Pons (tissue), 1 donor: ENCODE measurements at regions not wholly inside any gene's neighbourhood (a gene's known extent, or its start where the extent isn't known, plus 50 kb on each side); places are given as distances from the start of the nearest gene placed in this dataset.

Experiments used
- DNase-seq: peaks from one replicate; pipeline ENCODE4 v3.0.0-alpha.2; 2016; ENCODE audit warnings: low spot score

DNA sequence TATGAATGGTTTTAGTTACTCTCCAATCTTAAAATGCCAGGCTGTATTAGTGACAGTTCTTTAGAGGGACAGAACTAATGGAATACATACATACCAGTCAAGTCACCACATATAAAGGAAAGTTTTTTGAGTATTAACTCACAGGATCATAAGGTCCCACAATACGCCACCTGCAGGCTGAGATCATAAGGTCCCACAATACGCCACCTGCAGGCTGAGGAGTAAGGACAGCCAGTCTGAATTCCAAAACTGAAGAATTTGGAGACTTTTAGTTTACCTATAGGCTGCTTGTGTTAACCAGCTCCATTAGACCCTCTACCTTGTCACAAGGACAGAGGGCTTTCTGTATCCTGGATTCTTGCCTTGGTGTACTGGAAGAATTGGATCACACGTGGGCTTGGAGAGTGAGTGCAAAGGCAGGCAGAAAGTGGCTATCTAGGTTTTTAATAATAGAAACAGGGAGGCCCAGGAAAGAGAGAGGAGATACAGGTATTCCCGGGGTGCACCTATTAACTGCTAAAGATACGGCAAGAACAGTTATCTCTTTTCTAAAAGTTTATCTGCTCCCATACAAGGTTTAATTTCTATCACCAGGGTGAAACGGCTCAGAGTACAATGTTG, 234.9 kb upstream of the CYRIA start:
- DNase-seq: no peak

DNA sequence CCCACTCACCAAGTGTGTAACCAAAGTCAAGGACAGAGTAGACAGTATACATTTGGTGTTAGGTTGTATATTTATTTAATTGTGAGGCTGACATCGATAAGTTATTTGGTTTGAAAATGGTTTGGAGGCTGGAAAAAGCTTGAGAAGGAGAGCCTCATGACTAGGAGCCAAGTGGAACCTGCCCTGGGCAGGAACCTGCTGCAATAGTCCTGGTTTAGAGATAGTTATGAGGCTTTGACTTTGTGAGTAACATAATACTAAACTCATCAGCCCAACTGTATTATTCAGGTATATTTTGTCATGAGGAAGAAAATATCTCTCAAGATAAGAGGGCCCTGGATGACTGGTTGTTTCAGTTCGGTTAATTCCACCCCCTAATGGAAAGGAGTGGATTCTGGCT, 234.3 kb upstream of the CYRIA start:
- no peak for DNase-seq

DNA sequence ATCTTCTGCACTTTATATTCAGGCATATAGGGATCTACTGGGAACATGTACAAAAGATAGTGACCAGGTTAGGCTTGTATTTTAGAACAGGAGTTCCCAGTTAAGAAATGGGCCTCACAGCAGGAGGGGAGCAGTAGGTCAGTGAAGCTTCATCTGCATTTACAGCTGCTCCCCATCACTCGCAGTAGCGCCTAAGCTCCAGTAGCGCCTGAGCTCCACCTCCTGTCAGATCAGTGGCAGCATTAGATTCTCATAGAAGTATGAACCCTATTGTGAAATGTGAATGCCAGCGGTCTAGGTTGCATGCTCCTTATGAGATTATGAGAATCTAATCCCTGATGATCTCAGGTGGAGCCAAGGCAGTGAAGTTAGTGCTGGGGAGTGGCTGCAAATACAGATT, 224.4 kb upstream of the CYRIA start:
- DNase-seq: peak; percentile 34

DNA sequence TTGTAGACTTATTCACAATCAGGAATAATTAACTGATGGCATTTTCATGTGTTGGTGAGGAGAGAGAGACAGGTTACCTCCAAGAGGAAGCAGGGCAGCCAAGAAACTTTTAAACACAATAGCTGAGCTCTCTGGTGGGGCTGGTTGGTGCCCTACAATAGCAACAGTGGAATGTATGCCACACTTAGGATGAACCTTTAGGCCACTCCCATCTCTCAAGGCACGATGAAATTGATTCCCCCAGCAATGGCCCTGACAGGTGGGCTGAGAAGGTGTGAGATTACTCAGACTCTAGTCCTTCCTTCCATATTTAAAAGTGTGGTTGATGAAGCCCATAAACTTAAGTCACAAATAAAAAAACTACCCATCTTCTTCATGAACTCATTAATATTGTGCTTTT, 219.4 kb upstream of the CYRIA start:
- no peak for DNase-seq

DNA sequence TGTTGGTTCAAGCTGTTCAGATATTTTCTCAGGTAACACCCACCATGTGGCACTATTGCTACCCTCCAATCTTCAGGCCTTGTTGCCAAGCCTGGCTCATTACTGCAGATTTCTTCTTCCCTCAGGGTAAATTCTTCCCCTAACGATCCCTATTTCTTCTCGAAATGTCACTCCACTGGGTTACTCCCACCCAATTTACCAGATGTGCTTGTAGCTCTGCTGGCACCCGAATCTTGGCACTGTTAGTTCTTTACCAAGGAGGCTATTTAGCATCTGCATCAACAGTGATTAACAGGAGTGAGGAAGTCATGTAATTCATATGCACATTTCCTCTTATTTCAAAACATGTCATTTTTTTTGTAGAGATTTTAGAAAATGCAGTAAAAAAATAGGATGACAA, 217.1 kb upstream of the CYRIA start:
- peak; percentile 19 for DNase-seq

DNA sequence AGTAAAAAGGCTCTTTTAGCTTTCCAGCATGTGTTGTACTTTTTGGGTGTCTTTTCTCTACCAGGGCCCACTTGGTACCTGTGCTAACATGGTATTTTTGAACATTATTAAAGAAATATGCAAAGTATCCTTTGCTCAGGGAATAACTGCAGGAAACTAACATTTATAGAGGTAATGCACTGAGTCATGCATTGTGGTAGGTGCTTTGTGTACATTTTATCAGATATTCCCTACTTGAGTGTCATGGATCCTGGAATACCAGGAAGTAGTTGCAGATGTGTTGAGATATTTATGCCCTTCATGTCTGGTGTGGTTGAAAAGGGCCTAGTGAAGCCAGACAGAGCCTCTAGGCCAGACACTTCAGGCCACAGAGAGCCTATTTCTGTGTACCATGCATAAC, 215.5 kb upstream of the CYRIA start:
- no peak for DNase-seq

DNA sequence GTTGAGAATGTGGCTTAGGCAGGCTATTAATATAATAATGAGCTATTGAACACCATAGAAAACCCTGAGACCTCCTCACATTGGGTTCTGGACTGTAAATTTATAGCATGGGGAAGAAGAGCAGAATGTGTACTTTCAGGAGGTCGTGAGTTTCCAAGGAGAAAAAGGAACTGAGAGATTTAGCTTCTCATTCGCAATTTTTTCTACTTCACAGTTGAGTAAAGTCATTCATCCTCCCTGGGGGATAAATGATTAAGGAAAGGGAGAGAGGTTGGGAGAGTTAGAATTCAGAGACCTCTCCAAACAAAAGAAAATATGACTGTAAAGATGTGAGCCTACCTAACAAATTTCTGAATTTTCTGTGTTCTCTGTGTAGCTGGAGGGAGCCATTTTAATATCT, 205.8 kb upstream of the CYRIA start:
- DNase-seq: no peak

DNA sequence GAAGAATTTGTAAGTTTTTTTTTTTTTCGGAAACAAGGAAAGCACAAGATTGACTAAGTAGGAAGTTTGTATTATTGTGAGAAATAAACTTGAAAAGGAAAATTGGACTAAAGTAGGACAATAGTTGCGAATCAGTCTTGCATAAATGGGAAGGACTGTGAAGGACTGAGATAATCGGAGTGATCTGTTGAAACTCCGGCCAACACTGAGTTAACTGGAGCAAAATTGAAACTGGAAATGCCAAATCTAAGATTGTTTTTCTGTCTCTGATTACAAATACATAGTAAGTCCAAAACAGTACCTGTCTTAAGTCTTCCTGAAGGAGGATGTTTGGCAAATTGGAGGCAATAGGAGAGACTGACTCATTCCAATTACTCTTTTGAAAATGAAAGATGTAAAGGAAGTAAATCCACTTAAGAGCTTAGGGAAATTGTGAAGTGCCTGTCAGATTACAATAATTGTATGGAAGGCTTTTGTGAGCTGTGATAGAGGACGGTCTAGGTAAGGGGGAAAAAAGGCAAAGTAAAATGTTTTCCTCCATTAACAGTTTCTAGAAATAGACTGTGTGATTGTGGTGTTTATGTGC, 204.9 kb upstream of the CYRIA start:
- no peak for DNase-seq

DNA sequence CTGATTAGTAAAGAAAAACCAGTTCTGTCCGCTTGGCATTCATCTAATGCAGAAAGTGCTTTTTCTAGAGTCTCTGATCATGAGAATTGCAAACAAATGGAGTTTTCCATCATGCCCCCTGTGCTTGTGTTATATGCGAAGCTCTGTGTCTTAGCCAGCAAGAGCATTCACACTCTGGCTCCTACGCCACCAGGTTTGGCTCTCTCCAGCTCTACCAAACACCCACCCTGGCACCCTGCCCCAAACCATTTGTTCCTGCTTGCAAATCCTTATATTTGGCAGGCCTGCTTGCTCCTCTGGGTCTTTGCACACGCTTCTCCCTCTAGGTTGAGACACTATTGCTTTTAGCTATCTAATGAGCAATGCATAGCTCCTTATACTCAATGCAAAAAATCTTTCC, 204.1 kb upstream of the CYRIA start:
- no peak for DNase-seq

DNA sequence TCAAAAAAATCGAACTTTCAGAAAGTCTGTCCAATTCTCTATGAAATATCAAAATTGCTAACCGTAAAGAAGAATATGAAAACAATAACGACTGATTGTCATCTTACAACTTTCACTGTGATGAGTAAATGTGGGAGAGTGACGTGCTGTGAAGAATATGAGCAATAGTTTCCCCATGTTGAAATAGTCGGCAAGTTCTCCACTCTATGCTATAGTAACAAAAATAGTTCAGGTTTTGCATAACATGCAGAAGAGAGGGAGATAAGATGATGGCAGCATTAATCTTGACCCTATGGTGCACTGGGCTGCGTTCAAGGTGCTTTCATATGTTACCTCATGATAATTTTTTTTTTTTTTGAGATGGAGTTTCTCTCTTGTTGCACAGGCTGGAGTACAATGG, 196.8 kb upstream of the CYRIA start:
- DNase-seq: no peak

DNA sequence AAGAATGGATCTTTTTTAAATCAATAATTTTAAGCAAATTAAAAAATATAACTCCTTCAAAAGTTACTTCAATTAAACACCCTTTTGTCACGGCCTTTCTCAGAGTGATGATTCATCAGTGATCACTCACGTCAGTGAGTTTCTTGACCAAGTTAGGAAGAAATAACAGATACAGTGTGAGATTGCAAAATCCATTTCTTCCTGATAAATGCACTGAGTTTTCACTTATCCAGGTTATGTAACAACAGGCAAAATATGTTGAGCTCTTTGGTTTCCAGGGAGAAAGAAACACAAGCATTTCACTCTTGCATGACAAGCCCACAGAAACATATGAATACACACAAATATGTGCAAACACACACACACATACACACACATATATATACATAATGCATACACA, 195.9 kb upstream of the CYRIA start:
- no peak for DNase-seq

DNA sequence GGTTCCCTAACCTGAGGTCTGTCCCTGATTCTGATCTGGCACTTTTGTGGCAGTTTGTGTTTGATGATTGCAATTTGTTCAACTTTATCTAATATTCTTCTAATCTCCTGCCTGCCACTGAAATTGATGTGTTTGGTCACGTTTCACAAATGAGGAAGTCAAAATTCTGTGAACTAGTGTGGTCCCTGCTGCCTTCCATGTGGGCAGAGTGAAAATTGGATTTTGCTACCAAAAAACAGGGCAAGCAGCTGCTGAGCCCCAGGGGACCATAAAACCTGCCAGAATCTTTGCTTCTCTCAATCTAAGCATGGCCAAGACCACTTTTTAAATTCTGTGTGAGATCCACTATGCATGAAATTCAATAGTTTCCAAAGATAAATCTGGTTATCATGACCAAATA, 195.5 kb upstream of the CYRIA start:
- no peak for DNase-seq

DNA sequence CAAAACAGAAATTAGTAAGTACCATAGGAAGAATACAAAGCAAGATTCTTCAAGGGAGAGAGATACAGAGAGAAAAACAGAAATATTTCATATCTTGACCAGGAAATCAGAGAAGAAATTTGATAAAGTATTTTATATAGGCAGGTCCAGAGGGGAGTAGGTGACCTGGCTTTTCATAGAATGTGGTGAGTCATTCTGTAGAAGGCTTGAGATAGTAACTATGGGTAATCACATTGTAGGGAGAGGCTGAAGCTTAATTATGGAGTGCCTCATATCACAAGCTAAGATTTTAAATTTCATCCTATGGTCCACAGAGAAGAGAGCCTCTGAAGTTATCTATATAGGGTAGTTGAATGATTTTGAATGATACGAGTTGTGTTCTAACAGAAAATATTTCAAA, 195.0 kb upstream of the CYRIA start:
- no peak for DNase-seq

DNA sequence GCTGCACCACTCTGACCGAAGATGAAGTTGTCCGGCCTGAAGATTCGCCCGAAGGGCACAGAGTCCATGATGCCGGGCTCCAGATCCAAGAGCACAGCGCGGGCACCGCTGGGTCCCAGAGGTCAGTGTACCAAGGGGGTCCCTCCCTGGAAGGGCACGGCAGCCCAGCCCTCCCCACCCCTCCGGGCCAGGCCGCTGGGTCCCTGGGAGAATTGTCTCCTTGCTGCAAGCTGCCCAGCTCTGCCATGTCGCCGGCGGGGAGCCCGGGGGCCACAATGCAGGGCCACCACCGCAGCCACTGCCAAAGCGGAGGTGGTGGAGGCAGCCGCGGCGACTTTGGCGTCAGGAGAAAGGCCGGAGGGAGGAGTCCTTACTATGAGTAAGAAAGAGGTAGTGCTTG, 189.5 kb upstream of the CYRIA start:
- no peak for DNase-seq

DNA sequence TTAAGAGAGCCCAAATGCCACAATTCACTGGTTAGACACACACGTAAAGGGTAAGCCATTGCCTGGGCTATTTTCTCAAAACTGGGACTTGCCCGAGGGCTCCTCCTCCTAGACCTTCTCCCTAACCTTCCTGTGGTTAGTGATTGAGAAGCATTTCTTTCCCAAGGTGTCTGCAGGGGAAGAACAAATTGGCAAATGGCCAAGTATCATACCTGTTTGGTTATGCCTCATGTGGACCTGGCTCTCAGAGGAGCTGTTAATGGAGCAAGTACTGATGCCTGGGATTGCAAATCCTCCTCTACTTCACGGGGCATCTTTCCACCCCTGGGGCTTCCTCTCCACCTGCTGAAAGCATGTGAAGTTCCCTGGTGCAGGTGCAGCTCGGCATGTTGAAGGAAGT, 187.5 kb upstream of the CYRIA start:
- no peak for DNase-seq

DNA sequence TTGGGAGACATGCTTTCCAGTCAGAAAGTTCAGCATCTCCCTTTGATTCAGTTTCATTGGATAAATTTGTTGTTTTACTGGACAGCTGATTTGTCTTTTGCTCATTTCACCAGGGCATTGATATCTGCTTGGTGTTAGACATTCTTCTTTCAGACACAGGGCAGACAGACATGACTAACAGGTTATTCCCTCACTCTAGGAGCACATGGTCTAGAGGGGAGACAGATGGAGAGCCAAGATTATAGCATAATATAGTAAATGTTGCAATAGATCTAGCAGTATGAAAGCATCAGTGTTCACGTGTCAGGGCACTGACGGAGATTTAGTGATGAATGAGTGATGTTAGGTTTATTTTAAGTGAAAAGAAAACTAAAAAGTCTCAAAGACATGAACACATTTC, 187.0 kb upstream of the CYRIA start:
- no peak for DNase-seq

DNA sequence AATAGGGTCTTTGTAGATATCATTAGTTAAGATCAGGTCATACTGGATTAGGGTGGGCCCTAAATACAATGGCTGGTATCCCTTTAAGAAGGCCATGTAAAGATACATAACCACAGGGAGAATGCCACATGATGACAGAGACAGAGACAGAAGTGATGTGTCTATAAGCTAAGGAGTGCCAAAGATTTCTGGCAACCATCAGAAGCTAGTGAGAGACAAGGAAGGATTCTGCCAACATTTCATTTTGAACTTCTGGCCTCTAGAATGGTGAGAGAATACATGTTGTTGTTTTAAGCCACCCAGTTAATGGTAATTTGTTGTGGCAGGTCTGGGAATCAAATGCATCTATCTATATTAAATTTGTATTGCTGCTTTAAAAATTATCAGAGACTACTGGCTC, 185.5 kb upstream of the CYRIA start:
- DNase-seq: no peak

DNA sequence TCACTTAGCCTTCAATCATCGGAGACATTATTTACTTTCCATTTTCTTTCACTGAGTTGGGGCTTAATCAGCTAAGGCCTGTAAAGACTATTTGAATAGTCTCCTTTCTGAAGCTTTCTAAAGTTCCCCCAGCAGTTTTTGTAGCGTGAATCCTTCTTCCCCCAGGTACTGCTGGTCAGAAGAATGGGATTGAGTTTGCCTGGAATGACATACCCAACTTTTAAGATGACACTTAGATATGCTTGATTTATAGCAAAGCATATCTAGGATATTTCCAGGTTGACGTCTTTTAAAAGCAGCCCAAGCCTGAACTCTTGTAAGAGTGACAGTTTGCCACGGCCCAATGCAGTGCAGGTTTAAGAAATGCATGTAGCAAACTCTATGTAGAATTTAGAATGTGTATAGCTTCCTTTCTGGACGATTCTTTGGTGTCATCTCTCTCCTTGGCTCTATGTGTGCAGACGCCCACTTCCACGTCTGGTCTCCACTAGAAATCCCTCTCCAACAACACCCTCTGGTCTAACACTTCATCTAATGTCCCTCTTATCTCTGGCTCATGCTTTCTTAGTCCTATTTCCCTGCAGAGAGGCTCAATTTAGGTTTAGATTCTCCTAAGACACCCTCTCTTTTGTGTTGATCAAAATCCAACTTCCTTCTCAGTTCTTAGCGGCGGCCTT, 175.0 kb upstream of the CYRIA start:
- no peak for DNase-seq

DNA sequence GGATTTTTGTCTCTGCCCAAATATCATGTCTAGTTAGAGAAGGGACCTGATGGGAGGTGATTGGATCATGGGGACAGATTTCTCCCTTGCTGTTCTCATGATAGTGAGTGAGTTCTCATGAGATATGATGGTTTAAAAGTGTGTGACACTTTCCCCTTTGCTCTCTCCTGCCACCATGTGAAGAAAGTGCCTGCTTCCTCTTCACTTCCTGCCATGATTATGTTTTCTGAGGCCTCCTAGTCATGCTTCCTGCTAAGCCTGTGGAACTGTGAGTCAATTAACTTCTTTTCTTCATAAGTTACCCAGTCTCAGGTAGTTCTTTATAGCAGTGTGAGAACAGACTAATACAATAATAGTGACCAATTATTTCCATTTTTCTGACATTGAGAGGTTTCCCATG, 167.3 kb upstream of the CYRIA start:
- DNase-seq: no peak

DNA sequence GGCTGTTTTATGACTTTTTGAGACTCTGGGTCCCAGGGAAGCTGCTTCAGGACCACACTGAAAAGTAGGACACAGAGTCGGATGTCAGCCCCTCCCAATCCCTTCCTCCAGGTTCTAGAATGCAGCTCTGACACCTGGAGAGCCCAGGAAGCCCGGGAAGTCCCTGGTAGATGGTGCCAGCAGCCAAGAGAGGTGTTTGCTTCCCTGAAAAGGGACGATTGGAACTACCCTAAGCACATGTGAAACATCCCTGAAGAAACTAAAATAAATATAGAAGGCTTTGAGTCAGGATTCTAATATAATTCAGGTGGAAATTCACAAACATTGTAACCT, 163.2 kb upstream of the CYRIA start:
- no peak for DNase-seq

DNA sequence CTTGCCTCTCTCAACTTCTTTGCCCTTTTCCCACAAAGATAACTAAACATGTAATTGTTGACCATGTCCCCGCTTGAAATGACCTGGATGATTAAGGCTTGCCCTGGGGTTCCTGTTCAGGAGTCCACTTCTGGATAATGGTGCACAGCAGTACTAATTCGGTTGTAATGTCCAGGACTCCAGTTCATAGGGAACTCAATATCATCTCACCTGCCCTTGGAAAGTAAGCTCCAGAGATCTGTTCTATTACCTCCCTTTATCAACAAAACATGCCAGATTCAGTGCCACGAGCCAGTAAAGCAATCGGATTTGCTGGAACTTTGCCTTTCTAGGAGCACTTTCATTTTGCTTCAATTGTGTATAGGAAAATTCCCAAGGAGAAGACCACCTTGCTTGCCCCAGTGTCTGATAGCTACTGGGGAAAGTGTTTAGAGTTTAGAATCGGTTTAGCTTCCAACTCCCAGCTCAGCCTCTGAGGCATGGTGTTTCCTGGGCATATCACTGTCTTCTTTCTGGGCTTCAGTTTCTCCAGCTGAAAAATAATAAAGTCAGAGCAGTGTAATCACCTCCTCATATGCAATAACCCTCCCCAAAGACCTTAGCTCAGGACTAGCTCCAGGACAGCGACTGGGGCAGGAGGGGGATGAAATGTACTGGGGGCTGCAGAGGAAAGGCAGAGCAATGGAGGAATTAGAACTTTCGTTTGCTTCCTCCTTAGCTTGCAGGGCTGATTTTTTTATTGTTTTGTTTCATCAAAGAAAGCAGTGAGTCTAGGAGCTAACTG, 162.6 kb upstream of the CYRIA start:
- no peak for DNase-seq

DNA sequence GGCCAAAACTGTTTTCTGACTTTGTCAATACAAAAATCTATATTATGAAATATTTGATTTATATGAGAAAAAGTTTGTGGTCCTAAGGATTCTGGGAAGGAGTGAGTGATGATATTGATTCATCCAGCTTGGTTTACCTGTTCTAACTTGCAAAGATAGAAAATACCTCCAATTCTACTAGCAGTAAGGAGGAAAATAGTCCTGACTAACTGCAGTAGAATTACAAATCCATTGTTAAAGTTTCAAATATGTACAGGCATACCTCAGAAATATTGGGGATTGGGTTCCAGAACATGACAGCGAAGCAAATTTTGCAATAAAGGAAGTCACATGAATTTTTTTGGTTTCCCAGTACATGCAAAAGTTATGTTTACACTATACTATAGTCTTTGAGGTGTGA, 158.8 kb upstream of the CYRIA start:
- no peak for DNase-seq

DNA sequence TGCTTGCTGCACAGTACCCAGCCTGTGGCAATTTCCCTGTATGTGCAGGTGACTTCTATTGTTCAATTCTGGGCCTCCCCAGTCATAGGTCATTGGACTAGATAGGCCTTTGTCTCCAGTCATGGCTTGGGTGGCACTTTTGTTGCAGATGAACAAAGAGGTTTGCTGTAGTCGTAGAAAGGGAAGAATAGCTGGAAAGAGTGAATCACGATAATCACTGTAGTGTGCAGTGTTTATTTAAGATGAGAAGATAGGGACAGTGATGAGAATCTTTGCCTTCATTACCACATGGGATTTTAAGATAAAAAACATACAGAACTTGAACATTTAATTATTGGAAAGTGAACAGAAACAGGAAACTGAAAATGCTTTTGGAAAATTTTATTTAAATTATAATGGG, 156.1 kb upstream of the CYRIA start:
- DNase-seq: peak; percentile 92
